ENCODE measurements at regions not wholly inside any gene's neighbourhood (a gene's known extent, or its start where the extent isn't known, plus 50 kb on each side); places are given as distances from the start of the nearest gene placed in this dataset.

DNA sequence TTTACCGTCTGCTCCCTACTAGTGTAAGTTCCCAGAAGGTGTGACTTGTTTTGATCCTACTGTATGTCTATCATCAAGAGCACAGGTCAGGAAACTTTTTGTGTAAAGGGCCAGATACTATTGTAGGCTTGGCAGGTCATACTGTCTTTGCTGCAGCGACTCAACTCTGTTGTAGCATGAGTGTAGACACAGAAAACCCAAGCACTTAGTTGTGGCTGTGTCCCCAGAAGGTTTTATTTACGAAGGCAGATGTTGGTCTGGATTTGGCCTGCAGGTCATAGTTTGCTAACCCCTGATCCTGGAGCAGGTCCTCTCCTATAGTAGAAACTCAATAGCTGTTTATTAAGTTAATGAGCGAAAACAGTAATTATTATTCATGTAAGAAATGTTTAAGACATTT lies 365.9 kb upstream of the B3GALT2 start:
- Histone ChIP-seq H3K79me2 (ENCODE audit: insufficient read depth, low read length) (no peaks in the 10 kb centered on the region), H3K9ac (ENCODE audit: low read length) (no peak overlapping the region), H3K9me2 (ENCODE audit: insufficient read depth) (no peaks in the 10 kb centered on the region), H3K27ac (ENCODE audit: low read depth, low read length) (no peak overlapping the region), H4K20me1 (ENCODE audit: insufficient read depth) (no peaks in the 10 kb centered on the region), H3K4me2 (ENCODE audit: low read length) (no peak overlapping the region), H3K4me3 (replicated peaks in 1 of 2; ENCODE audit: low read depth in 1 of 2, low read length in 2 of 2) (no peak overlapping the region), H3K36me3 (ENCODE audit: control insufficient read depth in 1 of 2, insufficient read depth in 2 of 2, low read length in 2 of 2) (no peaks in the 10 kb centered on the region), H3K9me3 (ENCODE audit: control insufficient read depth in 1 of 2, insufficient read depth in 1 of 2, low read depth in 1 of 2, low read length in 2 of 2) (no peaks in the 10 kb centered on the region), H2AFZ (ENCODE audit: low read depth, low read length, poor library complexity, severe bottlenecking) (no peak overlapping the region), H3K4me1 (ENCODE audit: control insufficient read depth in 1 of 2, insufficient read depth in 2 of 2, low read length in 2 of 2) (peaks cover 0 to 5% of the 10 kb centered on the region in 2 experiments; a peak in 1 of 4 replicates), H3K27me3 (ENCODE audit: insufficient read depth, low read length) (no peaks in the 10 kb centered on the region)
- DNase-seq (ENCODE audit: low read depth, low spot score) (no peak), ATAC-seq (no peak)
- TF ChIP-seq POLR2A (IDR thresholded peaks at IDR 0.05; ENCODE audit: borderline replicate concordance, extremely low read depth, insufficient read depth, insufficient read length) (no peak), EZH2 (IDR thresholded peaks at IDR 0.05) (no peak), POLR2AphosphoS5 (IDR thresholded peaks at IDR 0.05; ENCODE audit: low read depth, low read length) (no peak), SRF (IDR thresholded peaks at IDR 0.05; ENCODE audit: low read depth) (no peak), ELF1 (IDR thresholded peaks at IDR 0.05; ENCODE audit: borderline replicate concordance, low read depth) (no peak), JUND (IDR thresholded peaks at IDR 0.05) (no peak), YY1 (IDR thresholded peaks at IDR 0.05; ENCODE audit: extremely low read depth, insufficient replicate concordance, low read depth, low read length) (no peak), RAD21 (IDR thresholded peaks at IDR 0.05; ENCODE audit: low read depth) (no peak), FOSL1 (IDR thresholded peaks at IDR 0.05; ENCODE audit: low read depth) (no peak), EZH2phosphoT487 (IDR thresholded peaks at IDR 0.05; ENCODE audit: borderline replicate concordance) (no peak)
- TF ChIP-seq, protein P1, sequence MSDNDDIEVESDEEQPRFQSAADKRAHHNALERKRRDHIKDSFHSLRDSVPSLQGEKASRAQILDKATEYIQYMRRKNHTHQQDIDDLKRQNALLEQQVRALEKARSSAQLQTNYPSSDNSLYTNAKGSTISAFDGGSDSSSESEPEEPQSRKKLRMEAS (IDR thresholded peaks at IDR 0.05): no peak
- TF ChIP-seq, protein P2, sequence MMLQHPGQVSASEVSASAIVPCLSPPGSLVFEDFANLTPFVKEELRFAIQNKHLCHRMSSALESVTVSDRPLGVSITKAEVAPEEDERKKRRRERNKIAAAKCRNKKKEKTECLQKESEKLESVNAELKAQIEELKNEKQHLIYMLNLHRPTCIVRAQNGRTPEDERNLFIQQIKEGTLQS (IDR thresholded peaks at IDR 0.05): no peak
- TF ChIP-seq, protein P3, sequence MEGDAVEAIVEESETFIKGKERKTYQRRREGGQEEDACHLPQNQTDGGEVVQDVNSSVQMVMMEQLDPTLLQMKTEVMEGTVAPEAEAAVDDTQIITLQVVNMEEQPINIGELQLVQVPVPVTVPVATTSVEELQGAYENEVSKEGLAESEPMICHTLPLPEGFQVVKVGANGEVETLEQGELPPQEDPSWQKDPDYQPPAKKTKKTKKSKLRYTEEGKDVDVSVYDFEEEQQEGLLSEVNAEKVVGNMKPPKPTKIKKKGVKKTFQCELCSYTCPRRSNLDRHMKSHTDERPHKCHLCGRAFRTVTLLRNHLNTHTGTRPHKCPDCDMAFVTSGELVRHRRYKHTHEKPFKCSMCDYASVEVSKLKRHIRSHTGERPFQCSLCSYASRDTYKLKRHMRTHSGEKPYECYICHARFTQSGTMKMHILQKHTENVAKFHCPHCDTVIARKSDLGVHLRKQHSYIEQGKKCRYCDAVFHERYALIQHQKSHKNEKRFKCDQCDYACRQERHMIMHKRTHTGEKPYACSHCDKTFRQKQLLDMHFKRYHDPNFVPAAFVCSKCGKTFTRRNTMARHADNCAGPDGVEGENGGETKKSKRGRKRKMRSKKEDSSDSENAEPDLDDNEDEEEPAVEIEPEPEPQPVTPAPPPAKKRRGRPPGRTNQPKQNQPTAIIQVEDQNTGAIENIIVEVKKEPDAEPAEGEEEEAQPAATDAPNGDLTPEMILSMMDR (IDR thresholded peaks at IDR 0.05 in 2 of 3, conservative IDR thresholded peaks at IDR 0.05 in 1 of 3; ENCODE audit: borderline replicate concordance in 1 of 3, insufficient read depth in 1 of 3, low read depth in 2 of 3, low read length in 2 of 3): no peak
- intact Hi-C loops (cut with micrococcal nuclease): no loop called here
- POLR2A ChIA-PET: no interaction called here
- CTCF ChIA-PET: no interaction called here
- no TSS peak for BruUV-seq (replicated peaks)
- RAD21 ChIA-PET (ENCODE audit: low non-redundant PET in 1 of 2, low total read pairs in 2 of 2, uncharacterized antibody in 2 of 2, unreplicated experiment in 2 of 2): no interaction called here

All from HCT116 (cell line).